Gastrocnemius medialis (tissue), 4 donors: ENCODE measurements at regions not wholly inside any gene's neighbourhood (a gene's known extent, or its start where the extent isn't known, plus 50 kb on each side); places are given as distances from the start of the nearest gene placed in this dataset.

Source experiments
- ATAC-seq, 2 donors: fragments of 150-250 bp; one replicate each; pipeline ENCODE4 v1.9.1; 2016
- DNase-seq, 2 donors: peaks; one replicate each; pipeline ENCODE4 v3.0.0-alpha.2; 2019
- H3K27ac ChIP-seq, 4 donors: fragments of 200-600 bp; sonication (generic); 1 replicate in 1 of 4; 2 replicates in 3 of 4; pipeline ENCODE4 v1.5.1; 2016 to 2018; ENCODE audit warnings: mild to moderate bottlenecking in 2 of 4, moderate library complexity in 1 of 4
- H3K27me3 ChIP-seq, 3 donors: fragments of 200-600 bp; sonication (generic) in 2 of 3; 1 replicate in 1 of 3; 2 replicates in 2 of 3; pipeline versions ENCODE4 v1.5.1 to v1.6.0; 2016 to 2019; ENCODE audit warnings: mild to moderate bottlenecking in 1 of 3, moderate library complexity in 1 of 3
- H3K36me3 ChIP-seq, 2 donors: fragments of 200-600 bp; sonication (generic) in 1 of 2; one replicate each; pipeline ENCODE4 v1.5.1; 2017 to 2018
- H3K4me1 ChIP-seq, 2 donors: fragments of 200-600 bp; sonication (generic) in 1 of 2; one replicate each; pipeline ENCODE4 v1.5.1; 2016 to 2017; ENCODE audit warnings: mild to moderate bottlenecking in 2 of 2
- H3K4me3 ChIP-seq, 4 donors: fragments of 200-600 bp; sonication (generic) in 3 of 4; 1 replicate in 1 of 4; 2 replicates in 3 of 4; pipeline ENCODE4 v1.5.1; 2016 to 2019; ENCODE audit warnings: mild to moderate bottlenecking in 2 of 4
- H3K9me3 ChIP-seq, 3 donors: fragments of 200-600 bp; sonication (generic) in 2 of 3; 1 replicate in 1 of 3; 2 replicates in 2 of 3; pipeline ENCODE4 v1.5.1; 2016 to 2019
- POLR2A ChIP-seq, 2 donors: fragments of 450-650 bp; IDR thresholded peaks; one replicate each; pipeline ENCODE4 v1.6.1; 2017; ENCODE audit warnings: antibody characterized with exemption in 2 of 2, mild to moderate bottlenecking in 2 of 2, moderate library complexity in 2 of 2
- in situ Hi-C, 4 donors: fragments of 200-750 bp; cut with MboI; loops; one replicate each; pipeline versions ENCODE4 v1.15.0 to v1.8.0; 2017; ENCODE audit warnings: low sequenced_read_pairs in 4 of 4
- intact Hi-C: fragments of 100-400 bp; cut with DNase I; formaldehyde crosslinking; loops from one replicate; pipeline ENCODE4 v1.15.1; 2023; ENCODE audit warnings: low total_unique reads
- TF ChIP-seq, protein P1 (sequence below), 5 experiments: fragments of 450-650 bp in 3 of 5; fragments of 200-600 bp in 2 of 5; sonication (generic) in 2 of 5; IDR thresholded peaks in 4 of 5; conservative IDR thresholded peaks in 1 of 5; 1 replicate in 4 of 5; 2 replicates in 1 of 5; pipeline ENCODE4 v1.5.1; 2016 to 2019; ENCODE audit warnings: antibody characterized with exemption in 5 of 5, mild to moderate bottlenecking in 3 of 5, moderate library complexity in 3 of 5

- Histone ChIP-seq H3K36me3 (no peaks in the 10 kb centered on the region), H3K9me3 (no peaks in the 10 kb centered on the region), H3K27me3 (no peaks in the 10 kb centered on the region), H3K27ac (no peak overlapping the region), H3K4me3 (no peak overlapping the region), H3K4me1 (peaks cover 7 to 12% of the 10 kb centered on the region in 2 donors)
- no peak for DNase-seq
- no peak for TF ChIP-seq POLR2A (IDR thresholded peaks at IDR 0.05)
- TF ChIP-seq, protein P1, sequence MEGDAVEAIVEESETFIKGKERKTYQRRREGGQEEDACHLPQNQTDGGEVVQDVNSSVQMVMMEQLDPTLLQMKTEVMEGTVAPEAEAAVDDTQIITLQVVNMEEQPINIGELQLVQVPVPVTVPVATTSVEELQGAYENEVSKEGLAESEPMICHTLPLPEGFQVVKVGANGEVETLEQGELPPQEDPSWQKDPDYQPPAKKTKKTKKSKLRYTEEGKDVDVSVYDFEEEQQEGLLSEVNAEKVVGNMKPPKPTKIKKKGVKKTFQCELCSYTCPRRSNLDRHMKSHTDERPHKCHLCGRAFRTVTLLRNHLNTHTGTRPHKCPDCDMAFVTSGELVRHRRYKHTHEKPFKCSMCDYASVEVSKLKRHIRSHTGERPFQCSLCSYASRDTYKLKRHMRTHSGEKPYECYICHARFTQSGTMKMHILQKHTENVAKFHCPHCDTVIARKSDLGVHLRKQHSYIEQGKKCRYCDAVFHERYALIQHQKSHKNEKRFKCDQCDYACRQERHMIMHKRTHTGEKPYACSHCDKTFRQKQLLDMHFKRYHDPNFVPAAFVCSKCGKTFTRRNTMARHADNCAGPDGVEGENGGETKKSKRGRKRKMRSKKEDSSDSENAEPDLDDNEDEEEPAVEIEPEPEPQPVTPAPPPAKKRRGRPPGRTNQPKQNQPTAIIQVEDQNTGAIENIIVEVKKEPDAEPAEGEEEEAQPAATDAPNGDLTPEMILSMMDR (IDR thresholded peaks at IDR 0.05 in 4 of 5, conservative IDR thresholded peaks at IDR 0.05 in 1 of 5): no peak
- ATAC-seq: no peak
- intact Hi-C loops (no loop called here), in situ Hi-C loops (no loop called here)
Measured at GRCh38 chr15:69804786-69805185, 292.9 kb downstream of the TLE3 start.

DNA sequence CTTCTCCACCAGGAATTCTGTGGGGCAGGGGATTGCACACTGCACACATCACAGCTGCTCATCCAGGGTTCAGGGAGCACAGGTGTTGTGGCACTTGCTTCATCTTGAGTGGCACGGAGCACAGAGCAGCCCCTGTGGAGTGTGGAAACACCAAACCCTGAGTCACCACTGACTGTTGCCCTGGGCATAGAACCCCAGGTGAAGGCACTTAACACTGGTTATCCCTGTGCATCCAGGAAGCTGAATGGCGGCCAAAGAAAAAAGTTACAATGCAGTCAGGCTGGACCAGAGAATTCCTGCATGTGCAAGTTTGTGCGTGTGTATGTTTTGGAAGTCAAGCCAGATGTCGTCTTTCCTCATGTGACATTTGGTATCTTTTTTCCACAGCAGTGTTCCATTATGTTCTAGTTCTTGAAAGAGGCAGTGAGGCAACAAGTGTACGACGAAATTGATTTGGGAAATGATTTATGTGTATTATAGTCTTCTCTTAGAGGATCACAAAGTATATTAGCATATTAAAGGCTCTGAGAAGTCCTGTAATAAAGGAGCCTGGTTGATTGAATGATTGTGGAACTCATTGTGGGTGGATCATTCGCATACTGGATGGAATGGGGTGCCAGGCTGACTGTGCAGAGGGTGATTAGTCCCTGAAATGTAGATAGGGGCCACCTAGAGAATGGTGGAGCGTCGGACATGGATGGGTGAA lies 292.3 kb downstream of the TLE3 start:
- Histone ChIP-seq H3K36me3 (no peaks in the 10 kb centered on the region), H3K27me3 (no peaks in the 10 kb centered on the region), H3K4me1 (peaks cover 13% of the 10 kb centered on the region in 2 donors), H3K9me3 (no peaks in the 10 kb centered on the region), H3K4me3 (no peak overlapping the region), H3K27ac (no peak overlapping the region)
- TF ChIP-seq, protein P1 (IDR thresholded peaks at IDR 0.05 in 4 of 5, conservative IDR thresholded peaks at IDR 0.05 in 1 of 5): no peak
- no peak for TF ChIP-seq POLR2A (IDR thresholded peaks at IDR 0.05)
- DNase-seq (no peak), ATAC-seq (no peak)
- in situ Hi-C loops (no loop called here), intact Hi-C loops (no loop called here)

GRCh38 chr15:69806287-69806915 lies 291.3 kb downstream of the TLE3 start:
- no peak overlapping the region for H3K4me3 ChIP-seq
- no peak for ATAC-seq
- no peaks in the 10 kb centered on the region for H3K36me3 ChIP-seq
- no peaks in the 10 kb centered on the region for H3K27me3 ChIP-seq
- in situ Hi-C loops (no loop called here), intact Hi-C loops (no loop called here)
- H3K4me1 ChIP-seq: peaks cover 16 to 19% of the 10 kb centered on the region in 2 donors
- H3K27ac ChIP-seq: no peak overlapping the region
- no peak for TF ChIP-seq POLR2A (IDR thresholded peaks at IDR 0.05)
- TF ChIP-seq, protein P1 (IDR thresholded peaks at IDR 0.05 in 4 of 5, conservative IDR thresholded peaks at IDR 0.05 in 1 of 5): no peak
- no peak for DNase-seq
- no peaks in the 10 kb centered on the region for H3K9me3 ChIP-seq

DNA sequence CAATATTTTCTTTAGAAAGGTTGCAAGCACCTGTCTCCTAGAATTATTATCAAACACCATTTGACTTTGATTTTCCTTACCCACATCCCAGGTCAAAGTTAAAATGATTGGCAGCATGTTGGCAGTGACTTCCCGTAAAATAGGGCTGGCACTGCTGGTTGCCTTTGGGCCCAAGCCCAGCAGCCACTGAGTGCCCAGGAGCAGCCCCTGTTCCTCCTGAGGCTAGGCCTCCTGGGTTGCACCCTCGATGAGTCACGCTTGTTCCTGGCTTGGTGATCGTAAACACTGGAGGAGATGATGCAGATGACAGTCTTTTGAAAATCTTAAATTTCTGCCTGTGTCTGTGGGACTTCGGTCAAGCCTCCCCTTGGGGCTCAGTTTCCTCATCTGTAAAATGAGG lies 290.0 kb downstream of the TLE3 start:
- Histone ChIP-seq H3K4me1 (peaks cover 16 to 19% of the 10 kb centered on the region in 2 donors), H3K9me3 (no peaks in the 10 kb centered on the region), H3K4me3 (no peak overlapping the region), H3K36me3 (no peaks in the 10 kb centered on the region), H3K27me3 (no peaks in the 10 kb centered on the region), H3K27ac (peak overlapping the region in 2 of 4 donors; percentile 45 to 60)
- intact Hi-C loops (no loop called here), in situ Hi-C loops (no loop called here)
- DNase-seq (peak; percentile 59 to 61), ATAC-seq (peak in 1 of 2 donors; percentile 45)
- TF ChIP-seq, protein P1 (IDR thresholded peaks at IDR 0.05 in 4 of 5, conservative IDR thresholded peaks at IDR 0.05 in 1 of 5): no peak
- no peak for TF ChIP-seq POLR2A (IDR thresholded peaks at IDR 0.05)
